ENCODE measurements at regions not wholly inside any gene's neighbourhood (a gene's known extent, or its start where the extent isn't known, plus 50 kb on each side); places are given as distances from the start of the nearest gene placed in this dataset.

- Mint-ChIP-seq H3K9me3 (no peaks in the 10 kb centered on the region), H3K27ac (ENCODE audit: unreplicated experiment) (no peak overlapping the region)
Observed at GRCh38 chr9:107932601-107933000, 443.0 kb upstream of the KLF4 start.

GRCh38 chr9:107932046-107932445, 442.5 kb upstream of the KLF4 start:
- H3K27ac Mint-ChIP-seq (ENCODE audit: unreplicated experiment), result no peak overlapping the region
- no peaks in the 10 kb centered on the region for H3K36me3 Mint-ChIP-seq (ENCODE audit: low read depth)
- H3K4me3 Mint-ChIP-seq, result no peak overlapping the region
- TF ChIP-seq, protein P1, sequence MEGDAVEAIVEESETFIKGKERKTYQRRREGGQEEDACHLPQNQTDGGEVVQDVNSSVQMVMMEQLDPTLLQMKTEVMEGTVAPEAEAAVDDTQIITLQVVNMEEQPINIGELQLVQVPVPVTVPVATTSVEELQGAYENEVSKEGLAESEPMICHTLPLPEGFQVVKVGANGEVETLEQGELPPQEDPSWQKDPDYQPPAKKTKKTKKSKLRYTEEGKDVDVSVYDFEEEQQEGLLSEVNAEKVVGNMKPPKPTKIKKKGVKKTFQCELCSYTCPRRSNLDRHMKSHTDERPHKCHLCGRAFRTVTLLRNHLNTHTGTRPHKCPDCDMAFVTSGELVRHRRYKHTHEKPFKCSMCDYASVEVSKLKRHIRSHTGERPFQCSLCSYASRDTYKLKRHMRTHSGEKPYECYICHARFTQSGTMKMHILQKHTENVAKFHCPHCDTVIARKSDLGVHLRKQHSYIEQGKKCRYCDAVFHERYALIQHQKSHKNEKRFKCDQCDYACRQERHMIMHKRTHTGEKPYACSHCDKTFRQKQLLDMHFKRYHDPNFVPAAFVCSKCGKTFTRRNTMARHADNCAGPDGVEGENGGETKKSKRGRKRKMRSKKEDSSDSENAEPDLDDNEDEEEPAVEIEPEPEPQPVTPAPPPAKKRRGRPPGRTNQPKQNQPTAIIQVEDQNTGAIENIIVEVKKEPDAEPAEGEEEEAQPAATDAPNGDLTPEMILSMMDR (conservative IDR thresholded peaks at IDR 0.05), result no peak
- H3K4me1 Mint-ChIP-seq, result no peaks in the 10 kb centered on the region
- no peaks in the 10 kb centered on the region for H3K9me3 Mint-ChIP-seq
- peaks cover 5% of the 10 kb centered on the region for H3K27me3 Mint-ChIP-seq (ENCODE audit: low read depth)
- no peak for DNase-seq (ENCODE audit: low read depth, low spot score)

More at GRCh38 chr9:107932601-107933000, 443.0 kb upstream of the KLF4 start:
- no peaks in the 10 kb centered on the region for H3K36me3 Mint-ChIP-seq (ENCODE audit: low read depth)
- H3K4me1 Mint-ChIP-seq, result no peaks in the 10 kb centered on the region
- peaks cover 5% of the 10 kb centered on the region for H3K27me3 Mint-ChIP-seq (ENCODE audit: low read depth)
- TF ChIP-seq, protein P1 (conservative IDR thresholded peaks at IDR 0.05), result no peak
- H3K4me3 Mint-ChIP-seq, result no peak overlapping the region
- no peak for DNase-seq (ENCODE audit: low read depth, low spot score)

GRCh38 chr9:107931071-107931715, 441.6 kb upstream of the KLF4 start:
- H3K27me3 Mint-ChIP-seq (ENCODE audit: low read depth), result peaks cover 5% of the 10 kb centered on the region
- no peak overlapping the region for H3K4me3 Mint-ChIP-seq
- H3K4me1 Mint-ChIP-seq, result no peaks in the 10 kb centered on the region
- TF ChIP-seq, protein P1 (conservative IDR thresholded peaks at IDR 0.05), result no peak
- no peaks in the 10 kb centered on the region for H3K9me3 Mint-ChIP-seq
- no peaks in the 10 kb centered on the region for H3K36me3 Mint-ChIP-seq (ENCODE audit: low read depth)
- no peak for DNase-seq (ENCODE audit: low read depth, low spot score)
- no peak overlapping the region for H3K27ac Mint-ChIP-seq (ENCODE audit: unreplicated experiment)

GRCh38 chr9:107929443-107929842, 439.9 kb upstream of the KLF4 start:
- TF ChIP-seq, protein P1 (conservative IDR thresholded peaks at IDR 0.05), result no peak
- no peaks in the 10 kb centered on the region for H3K4me1 Mint-ChIP-seq
- peaks cover 4% of the 10 kb centered on the region for H3K9me3 Mint-ChIP-seq
- H3K36me3 Mint-ChIP-seq (ENCODE audit: low read depth), result no peaks in the 10 kb centered on the region
- no peak for DNase-seq (ENCODE audit: low read depth, low spot score)
- H3K27ac Mint-ChIP-seq (ENCODE audit: unreplicated experiment), result no peak overlapping the region
- no peak overlapping the region for H3K4me3 Mint-ChIP-seq
- peaks cover 5% of the 10 kb centered on the region for H3K27me3 Mint-ChIP-seq (ENCODE audit: low read depth)

- H3K27ac Mint-ChIP-seq (ENCODE audit: unreplicated experiment), result no peak overlapping the region
- H3K9me3 Mint-ChIP-seq, result peaks cover 4% of the 10 kb centered on the region
- peaks cover 5% of the 10 kb centered on the region for H3K27me3 Mint-ChIP-seq (ENCODE audit: low read depth)
- TF ChIP-seq, protein P1 (conservative IDR thresholded peaks at IDR 0.05), result no peak
- H3K4me3 Mint-ChIP-seq, result no peak overlapping the region
- DNase-seq (ENCODE audit: low read depth, low spot score), result no peak
- no peaks in the 10 kb centered on the region for H3K36me3 Mint-ChIP-seq (ENCODE audit: low read depth)
- no peaks in the 10 kb centered on the region for H3K4me1 Mint-ChIP-seq
Observed at GRCh38 chr9:107928701-107929371, 439.3 kb upstream of the KLF4 start.

Measured in neural crest cell (in vitro differentiated cells).